IMR-90 (cell line): ENCODE measurements at regions not wholly inside any gene's neighbourhood (a gene's known extent, or its start where the extent isn't known, plus 50 kb on each side); places are given as distances from the start of the nearest gene placed in this dataset.

Source experiments
- CEBPB ChIP-seq: IDR thresholded peaks from 2 replicates; pipeline ENCODE4 v1.6.1; 2012; ENCODE audit warnings: low read depth, low read length, improper control_type of control experiment
- MAFK ChIP-seq: IDR thresholded peaks from 2 replicates; pipeline ENCODE4 v1.6.1; 2012; ENCODE audit warnings: low read depth, low read length, improper control_type of control experiment
- MAZ ChIP-seq: IDR thresholded peaks from 2 replicates; pipeline ENCODE4 v1.6.1; 2012; ENCODE audit warnings: low read depth, mild to moderate bottlenecking, low read length, improper control_type of control experiment, moderate library complexity, borderline replicate concordance
- MXI1 ChIP-seq: IDR thresholded peaks from 2 replicates; pipeline ENCODE4 v1.6.1; 2012; ENCODE audit warnings: low read depth, mild to moderate bottlenecking, low read length, moderate library complexity, borderline replicate concordance
- POLR2A ChIP-seq: IDR thresholded peaks from 2 replicates; pipeline ENCODE4 v1.6.1; 2012; ENCODE audit warnings: mild to moderate bottlenecking, low read depth, low read length
- RAD21 ChIP-seq: IDR thresholded peaks from 2 replicates; pipeline ENCODE4 v1.6.1; 2012; ENCODE audit warnings: low read length, improper control_type of control experiment
- SMC3 ChIP-seq: fragments of 150-350 bp; IDR thresholded peaks from 2 replicates; pipeline ENCODE4 v1.6.1; 2016; ENCODE audit warnings: low read depth, mild to moderate bottlenecking, antibody characterized with exemption, low read length, moderate library complexity
- TF ChIP-seq, protein P1 (sequence below): conservative IDR thresholded peaks from 2 replicates; pipeline ENCODE4 v1.5.1; 2012; ENCODE audit warnings: mild to moderate bottlenecking, low read depth, low read length, improper control_type of control experiment

DNA sequence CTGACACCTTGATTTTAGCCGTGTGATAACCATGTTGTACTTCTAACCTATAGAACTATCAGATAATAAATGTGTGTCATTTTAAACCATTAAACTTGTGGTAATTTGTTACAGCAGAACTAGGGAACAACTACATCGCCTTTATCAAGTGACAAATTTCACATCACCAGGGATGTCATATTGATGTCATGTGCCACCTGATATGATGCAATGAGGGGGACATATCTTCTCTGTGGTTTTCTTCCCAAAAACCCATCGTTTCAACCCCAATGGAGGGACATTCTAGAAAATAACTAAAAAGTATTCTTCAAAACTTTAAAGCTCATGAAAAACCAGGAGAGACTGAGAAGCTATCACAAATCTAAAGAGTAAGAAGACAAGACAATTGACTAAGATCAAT is 212.2 kb downstream of the ETV1 start:
- TF ChIP-seq POLR2A (no peak), MXI1 (no peak), CEBPB (no peak), SMC3 (no peak), RAD21 (no peak), MAZ (no peak), MAFK (no peak)
- TF ChIP-seq, protein P1, sequence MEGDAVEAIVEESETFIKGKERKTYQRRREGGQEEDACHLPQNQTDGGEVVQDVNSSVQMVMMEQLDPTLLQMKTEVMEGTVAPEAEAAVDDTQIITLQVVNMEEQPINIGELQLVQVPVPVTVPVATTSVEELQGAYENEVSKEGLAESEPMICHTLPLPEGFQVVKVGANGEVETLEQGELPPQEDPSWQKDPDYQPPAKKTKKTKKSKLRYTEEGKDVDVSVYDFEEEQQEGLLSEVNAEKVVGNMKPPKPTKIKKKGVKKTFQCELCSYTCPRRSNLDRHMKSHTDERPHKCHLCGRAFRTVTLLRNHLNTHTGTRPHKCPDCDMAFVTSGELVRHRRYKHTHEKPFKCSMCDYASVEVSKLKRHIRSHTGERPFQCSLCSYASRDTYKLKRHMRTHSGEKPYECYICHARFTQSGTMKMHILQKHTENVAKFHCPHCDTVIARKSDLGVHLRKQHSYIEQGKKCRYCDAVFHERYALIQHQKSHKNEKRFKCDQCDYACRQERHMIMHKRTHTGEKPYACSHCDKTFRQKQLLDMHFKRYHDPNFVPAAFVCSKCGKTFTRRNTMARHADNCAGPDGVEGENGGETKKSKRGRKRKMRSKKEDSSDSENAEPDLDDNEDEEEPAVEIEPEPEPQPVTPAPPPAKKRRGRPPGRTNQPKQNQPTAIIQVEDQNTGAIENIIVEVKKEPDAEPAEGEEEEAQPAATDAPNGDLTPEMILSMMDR: no peak
